ENCODE measurements at regions not wholly inside any gene's neighbourhood (a gene's known extent, or its start where the extent isn't known, plus 50 kb on each side); places are given as distances from the start of the nearest gene placed in this dataset.

- TF ChIP-seq CTCF (conservative IDR thresholded peaks at IDR 0.05; ENCODE audit: low read depth, low read length) (no peak), EZH2 (IDR thresholded peaks at IDR 0.05; ENCODE audit: low read length, unreplicated experiment) (no peak), EZH2phosphoT487 (IDR thresholded peaks at IDR 0.05; ENCODE audit: borderline replicate concordance, low read length) (no peak)
Observed at GRCh38 chr7:157479326-157479725, 142.5 kb downstream of the DNAJB6 start.
